ENCODE measurements at regions not wholly inside any gene's neighbourhood (a gene's known extent, or its start where the extent isn't known, plus 50 kb on each side); places are given as distances from the start of the nearest gene placed in this dataset.
"Not testable (repeated sequence)": the region's sequence is repeated elsewhere in the genome, so short reads cannot be mapped to it uniquely, and the experiment has no call there.

- DNase-seq (ENCODE audit: low read depth in 4 of 4, low spot score in 3 of 4): no peak
These were observed 117.7 kb upstream of the SATB2 start for GRCh38 chr2:199575416-199575815.

- DNase-seq (ENCODE audit: low read depth in 4 of 4, low spot score in 3 of 4): no peak
These were observed 114.8 kb upstream of the SATB2 start for GRCh38 chr2:199572571-199572970.

- no peak for DNase-seq (ENCODE audit: low read depth in 4 of 4, low spot score in 3 of 4)
These were observed 113.2 kb upstream of the SATB2 start for GRCh38 chr2:199570934-199571333.

- DNase-seq (ENCODE audit: low read depth in 4 of 4, low spot score in 3 of 4): no peak
These were observed 111.6 kb upstream of the SATB2 start for GRCh38 chr2:199569336-199569735.

GRCh38 chr2:199558156-199558555 lies 100.4 kb upstream of the SATB2 start:
- DNase-seq (ENCODE audit: low read depth in 4 of 4, low spot score in 3 of 4): no peak

- no peak for DNase-seq (ENCODE audit: low read depth in 4 of 4, low spot score in 3 of 4)
These were observed 99.0 kb upstream of the SATB2 start for GRCh38 chr2:199556527-199557285.

GRCh38 chr2:199554026-199554425 lies 96.3 kb upstream of the SATB2 start:
- no peak for DNase-seq (ENCODE audit: low read depth in 4 of 4, low spot score in 3 of 4)

GRCh38 chr2:199552141-199552540 lies 94.4 kb upstream of the SATB2 start:
- no peak for DNase-seq (ENCODE audit: low read depth in 4 of 4, low spot score in 3 of 4)

- DNase-seq (ENCODE audit: low read depth in 4 of 4, low spot score in 3 of 4): no peak
These were observed 86.0 kb upstream of the SATB2 start for GRCh38 chr2:199543606-199544172.

GRCh38 chr2:199535445-199536177 lies 77.9 kb upstream of the SATB2 start:
- no peak for DNase-seq (ENCODE audit: low read depth in 4 of 4, low spot score in 3 of 4)

GRCh38 chr2:199533873-199534272 lies 76.1 kb upstream of the SATB2 start:
- DNase-seq (ENCODE audit: low read depth in 4 of 4, low spot score in 3 of 4): not testable (repeated sequence)

GRCh38 chr2:199527071-199527470 lies 69.3 kb upstream of the SATB2 start:
- DNase-seq (ENCODE audit: low read depth in 4 of 4, low spot score in 3 of 4): no peak

GRCh38 chr2:199524689-199525574 lies 67.2 kb upstream of the SATB2 start:
- DNase-seq (ENCODE audit: low read depth in 4 of 4, low spot score in 3 of 4): no peak

- no peak for DNase-seq (ENCODE audit: low read depth in 4 of 4, low spot score in 3 of 4)
These were observed 51.7 kb upstream of the SATB2 start for GRCh38 chr2:199509403-199509802.

All from right renal pelvis (tissue), 4 donors.